ENCODE measurements at regions not wholly inside any gene's neighbourhood (a gene's known extent, or its start where the extent isn't known, plus 50 kb on each side); places are given as distances from the start of the nearest gene placed in this dataset.

DNA sequence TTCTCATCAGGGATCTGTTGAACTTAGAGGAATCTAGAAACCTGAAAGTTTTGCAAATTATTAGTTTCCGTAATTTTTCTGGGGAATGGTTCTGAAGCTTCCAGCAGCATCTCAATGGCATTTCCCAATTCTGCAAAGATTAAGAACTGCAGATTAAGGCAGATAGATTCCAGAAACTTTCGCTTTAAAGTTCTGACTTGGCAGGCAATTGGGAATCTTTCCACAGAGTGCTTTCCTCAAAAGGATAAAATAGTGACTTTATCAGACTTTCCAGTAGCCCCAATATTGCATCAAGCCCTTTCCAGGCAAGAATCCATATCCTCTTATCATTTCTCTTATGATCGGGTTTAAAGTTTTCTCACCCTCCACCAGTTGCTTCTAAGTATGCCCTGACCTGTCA, 261.1 kb downstream of the FNDC1 start:
- TF ChIP-seq, protein P1, sequence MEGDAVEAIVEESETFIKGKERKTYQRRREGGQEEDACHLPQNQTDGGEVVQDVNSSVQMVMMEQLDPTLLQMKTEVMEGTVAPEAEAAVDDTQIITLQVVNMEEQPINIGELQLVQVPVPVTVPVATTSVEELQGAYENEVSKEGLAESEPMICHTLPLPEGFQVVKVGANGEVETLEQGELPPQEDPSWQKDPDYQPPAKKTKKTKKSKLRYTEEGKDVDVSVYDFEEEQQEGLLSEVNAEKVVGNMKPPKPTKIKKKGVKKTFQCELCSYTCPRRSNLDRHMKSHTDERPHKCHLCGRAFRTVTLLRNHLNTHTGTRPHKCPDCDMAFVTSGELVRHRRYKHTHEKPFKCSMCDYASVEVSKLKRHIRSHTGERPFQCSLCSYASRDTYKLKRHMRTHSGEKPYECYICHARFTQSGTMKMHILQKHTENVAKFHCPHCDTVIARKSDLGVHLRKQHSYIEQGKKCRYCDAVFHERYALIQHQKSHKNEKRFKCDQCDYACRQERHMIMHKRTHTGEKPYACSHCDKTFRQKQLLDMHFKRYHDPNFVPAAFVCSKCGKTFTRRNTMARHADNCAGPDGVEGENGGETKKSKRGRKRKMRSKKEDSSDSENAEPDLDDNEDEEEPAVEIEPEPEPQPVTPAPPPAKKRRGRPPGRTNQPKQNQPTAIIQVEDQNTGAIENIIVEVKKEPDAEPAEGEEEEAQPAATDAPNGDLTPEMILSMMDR (IDR thresholded peaks at IDR 0.05; ENCODE audit: low read depth, low read length, poor library complexity, severe bottlenecking) = no peak
- TF ChIP-seq EZH2phosphoT487 (IDR thresholded peaks at IDR 0.05; ENCODE audit: borderline replicate concordance, low read length) = no peak
